ENCODE measurements at regions not wholly inside any gene's neighbourhood (a gene's known extent, or its start where the extent isn't known, plus 50 kb on each side); places are given as distances from the start of the nearest gene placed in this dataset.

DNA sequence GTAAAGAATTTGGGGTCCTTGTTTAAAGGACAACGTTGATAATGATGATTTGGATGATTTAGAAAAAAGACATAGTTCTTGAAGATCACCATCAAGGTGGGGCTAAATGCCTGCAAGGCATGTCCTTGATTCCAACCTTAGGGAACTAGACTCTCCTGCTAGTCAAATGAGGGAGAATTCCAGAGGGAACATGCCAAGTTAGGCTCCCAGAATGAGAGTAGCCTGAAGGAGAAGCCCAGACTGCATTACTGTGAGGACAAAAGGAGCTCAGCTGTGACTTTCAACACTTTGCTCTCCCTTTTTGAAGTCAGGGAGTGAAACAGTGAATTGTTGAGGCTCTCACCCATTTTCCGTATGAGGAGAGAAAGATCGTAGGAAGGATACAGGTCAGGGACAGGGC is 95.2 kb upstream of the TBX3 start:
- TF ChIP-seq FOXA2 (IDR thresholded peaks at IDR 0.05), result no peak
- TF ChIP-seq RXRA (IDR thresholded peaks at IDR 0.05), result no peak
- TF ChIP-seq SP1 (IDR thresholded peaks at IDR 0.05), result no peak
- no peak for TF ChIP-seq NR2F2 (IDR thresholded peaks at IDR 0.05)
- no peak for TF ChIP-seq CTCF (IDR thresholded peaks at IDR 0.05; ENCODE audit: low read depth, low read length, missing input control)
- Histone ChIP-seq H3K9ac (ENCODE audit: low read depth in 1 of 2, low read length in 2 of 2) (no peak overlapping the region), H3K4me1 (ENCODE audit: control insufficient read depth in 4 of 4, insufficient read depth in 4 of 4, low read length in 3 of 4) (no peaks in the 10 kb centered on the region), H3K27ac (ENCODE audit: low read depth in 1 of 2, low read length in 2 of 2) (no peak overlapping the region), H3K27me3 (ENCODE audit: control insufficient read depth in 4 of 4, insufficient read depth in 4 of 4, low read length in 3 of 4) (no peaks in the 10 kb centered on the region), H3K9me3 (ENCODE audit: control insufficient read depth in 4 of 4, low read length in 3 of 4) (no peaks in the 10 kb centered on the region), H3K36me3 (ENCODE audit: control insufficient read depth in 4 of 4, insufficient read depth in 3 of 4, low read depth in 1 of 4, low read length in 3 of 4) (no peaks in the 10 kb centered on the region), H3K4me3 (ENCODE audit: low read depth in 1 of 3, low read length in 3 of 3) (no peak overlapping the region)
- 88% methylated on average over 3 of the region's 3 CpGs for WGBS
- no peak for DNase-seq (ENCODE audit: low spot score)

- 94% methylated on average over 15 of the region's 15 CpGs for WGBS
- Histone ChIP-seq H3K27me3 (ENCODE audit: control insufficient read depth in 4 of 4, insufficient read depth in 4 of 4, low read length in 3 of 4) (no peaks in the 10 kb centered on the region), H3K9ac (ENCODE audit: low read depth in 1 of 2, low read length in 2 of 2) (no peak overlapping the region), H3K36me3 (ENCODE audit: control insufficient read depth in 4 of 4, insufficient read depth in 3 of 4, low read depth in 1 of 4, low read length in 3 of 4) (no peaks in the 10 kb centered on the region), H3K27ac (ENCODE audit: low read depth in 1 of 2, low read length in 2 of 2) (no peak overlapping the region), H3K9me3 (ENCODE audit: control insufficient read depth in 4 of 4, low read length in 3 of 4) (no peaks in the 10 kb centered on the region), H3K4me3 (ENCODE audit: low read depth in 1 of 3, low read length in 3 of 3) (no peak overlapping the region), H3K4me1 (ENCODE audit: control insufficient read depth in 4 of 4, insufficient read depth in 4 of 4, low read length in 3 of 4) (no peaks in the 10 kb centered on the region)
- TF ChIP-seq RAD21 (IDR thresholded peaks at IDR 0.05) (no peak), YY1 (IDR thresholded peaks at IDR 0.05) (no peak), FOXA1 (IDR thresholded peaks at IDR 0.05) (no peak), FOXA2 (IDR thresholded peaks at IDR 0.05) (no peak), ATF3 (IDR thresholded peaks at IDR 0.05) (no peak), EGR1 (IDR thresholded peaks at IDR 0.05; ENCODE audit: low read depth in 2 of 2) (no peak), RXRA (IDR thresholded peaks at IDR 0.05) (no peak), CTCF (IDR thresholded peaks at IDR 0.05; ENCODE audit: low read depth, low read length, missing input control) (no peak), NR2F2 (IDR thresholded peaks at IDR 0.05) (no peak), REST (IDR thresholded peaks at IDR 0.05) (no peak), GABPA (IDR thresholded peaks at IDR 0.05 in 1 of 2, conservative IDR thresholded peaks at IDR 0.05 in 1 of 2) (no peak)
- TF ChIP-seq, protein P1, sequence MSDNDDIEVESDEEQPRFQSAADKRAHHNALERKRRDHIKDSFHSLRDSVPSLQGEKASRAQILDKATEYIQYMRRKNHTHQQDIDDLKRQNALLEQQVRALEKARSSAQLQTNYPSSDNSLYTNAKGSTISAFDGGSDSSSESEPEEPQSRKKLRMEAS (IDR thresholded peaks at IDR 0.05), result no peak
- TF ChIP-seq, protein P2, sequence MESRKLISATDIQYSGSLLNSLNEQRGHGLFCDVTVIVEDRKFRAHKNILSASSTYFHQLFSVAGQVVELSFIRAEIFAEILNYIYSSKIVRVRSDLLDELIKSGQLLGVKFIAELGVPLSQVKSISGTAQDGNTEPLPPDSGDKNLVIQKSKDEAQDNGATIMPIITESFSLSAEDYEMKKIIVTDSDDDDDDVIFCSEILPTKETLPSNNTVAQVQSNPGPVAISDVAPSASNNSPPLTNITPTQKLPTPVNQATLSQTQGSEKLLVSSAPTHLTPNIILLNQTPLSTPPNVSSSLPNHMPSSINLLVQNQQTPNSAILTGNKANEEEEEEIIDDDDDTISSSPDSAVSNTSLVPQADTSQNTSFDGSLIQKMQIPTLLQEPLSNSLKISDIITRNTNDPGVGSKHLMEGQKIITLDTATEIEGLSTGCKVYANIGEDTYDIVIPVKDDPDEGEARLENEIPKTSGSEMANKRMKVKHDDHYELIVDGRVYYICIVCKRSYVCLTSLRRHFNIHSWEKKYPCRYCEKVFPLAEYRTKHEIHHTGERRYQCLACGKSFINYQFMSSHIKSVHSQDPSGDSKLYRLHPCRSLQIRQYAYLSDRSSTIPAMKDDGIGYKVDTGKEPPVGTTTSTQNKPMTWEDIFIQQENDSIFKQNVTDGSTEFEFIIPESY (IDR thresholded peaks at IDR 0.05), result no peak
- DNase-seq (ENCODE audit: low spot score), result no peak
These were observed 92.9 kb upstream of the TBX3 start for GRCh38 chr12:114776731-114777442.

Measured in liver (tissue), 8 donors.